ENCODE measurements at regions not wholly inside any gene's neighbourhood (a gene's known extent, or its start where the extent isn't known, plus 50 kb on each side); places are given as distances from the start of the nearest gene placed in this dataset.

DNA sequence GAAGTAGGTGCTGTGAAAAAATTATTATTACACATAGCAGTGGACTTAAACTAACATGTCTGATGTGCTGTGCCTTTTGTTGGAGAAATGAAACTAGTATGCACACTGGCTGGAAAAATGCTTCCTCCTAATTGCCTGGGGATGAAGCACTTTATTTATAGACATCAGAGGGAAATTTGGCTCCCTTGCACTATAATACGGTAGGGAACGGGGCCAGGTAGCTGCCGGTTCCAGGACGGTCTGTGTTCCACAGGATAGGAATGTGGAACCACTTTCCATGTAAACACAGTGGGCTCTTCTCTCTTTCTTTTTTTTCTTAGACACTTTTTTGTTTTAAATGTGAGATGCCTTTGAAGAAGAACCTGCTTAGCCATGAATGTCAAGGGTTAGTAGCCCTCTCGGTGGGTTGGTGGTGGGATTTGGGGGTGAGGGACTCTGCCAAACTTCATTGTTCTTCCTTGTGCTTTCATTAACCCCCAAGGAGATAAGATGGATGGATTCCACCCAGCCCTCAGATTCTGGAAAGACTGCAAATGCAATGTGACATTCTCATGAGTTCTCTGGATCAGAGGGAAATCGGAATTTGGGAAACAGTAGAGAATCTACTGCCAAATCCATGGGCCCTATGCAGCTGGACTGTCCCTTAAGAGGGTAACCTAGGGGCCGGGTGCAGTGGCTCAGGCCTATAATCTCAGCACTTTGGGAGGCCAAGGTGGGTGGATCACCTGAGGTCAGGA, 58.0 kb upstream of the GSC start:
- H3K4me3 Mint-ChIP-seq, result no peak overlapping the region
- H3K4me2 ChIP-seq, result no peak overlapping the region
- no peaks in the 10 kb centered on the region for H3K4me1 Mint-ChIP-seq
- H3K27ac Mint-ChIP-seq, result no peak overlapping the region
- H3K9ac ChIP-seq, result no peak overlapping the region
- H3K27me3 ChIP-seq, result no peaks in the 10 kb centered on the region
- peaks cover 9% of the 10 kb centered on the region for H3K9me3 Mint-ChIP-seq
- TF ChIP-seq EZH2phosphoT487 (IDR thresholded peaks at IDR 0.05) (no peak), EZH2 (IDR thresholded peaks at IDR 0.05) (no peak)
- TF ChIP-seq, protein P1, sequence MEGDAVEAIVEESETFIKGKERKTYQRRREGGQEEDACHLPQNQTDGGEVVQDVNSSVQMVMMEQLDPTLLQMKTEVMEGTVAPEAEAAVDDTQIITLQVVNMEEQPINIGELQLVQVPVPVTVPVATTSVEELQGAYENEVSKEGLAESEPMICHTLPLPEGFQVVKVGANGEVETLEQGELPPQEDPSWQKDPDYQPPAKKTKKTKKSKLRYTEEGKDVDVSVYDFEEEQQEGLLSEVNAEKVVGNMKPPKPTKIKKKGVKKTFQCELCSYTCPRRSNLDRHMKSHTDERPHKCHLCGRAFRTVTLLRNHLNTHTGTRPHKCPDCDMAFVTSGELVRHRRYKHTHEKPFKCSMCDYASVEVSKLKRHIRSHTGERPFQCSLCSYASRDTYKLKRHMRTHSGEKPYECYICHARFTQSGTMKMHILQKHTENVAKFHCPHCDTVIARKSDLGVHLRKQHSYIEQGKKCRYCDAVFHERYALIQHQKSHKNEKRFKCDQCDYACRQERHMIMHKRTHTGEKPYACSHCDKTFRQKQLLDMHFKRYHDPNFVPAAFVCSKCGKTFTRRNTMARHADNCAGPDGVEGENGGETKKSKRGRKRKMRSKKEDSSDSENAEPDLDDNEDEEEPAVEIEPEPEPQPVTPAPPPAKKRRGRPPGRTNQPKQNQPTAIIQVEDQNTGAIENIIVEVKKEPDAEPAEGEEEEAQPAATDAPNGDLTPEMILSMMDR (IDR thresholded peaks at IDR 0.05), result no peak
- H3K9me3 ChIP-seq (ENCODE audit: low read depth), result no peaks in the 10 kb centered on the region
- DNase-seq (ENCODE audit: low spot score), result no peak
- no peaks in the 10 kb centered on the region for H3K4me1 ChIP-seq
- H3K79me2 ChIP-seq (ENCODE audit: low read depth), result no peaks in the 10 kb centered on the region
- no peak overlapping the region for H2AFZ ChIP-seq (replicated peaks)
- H4K20me1 ChIP-seq (ENCODE audit: low read depth), result no peaks in the 10 kb centered on the region
- no peaks in the 10 kb centered on the region for H3F3A ChIP-seq (ENCODE audit: low read depth)
- H3K36me3 ChIP-seq, result no peaks in the 10 kb centered on the region
- H3K4me3 ChIP-seq, result no peak overlapping the region
- H3K27me3 Mint-ChIP-seq (ENCODE audit: insufficient read depth, low read depth), result peaks cover 4% of the 10 kb centered on the region
- no peak overlapping the region for H3K27ac ChIP-seq
- no peaks in the 10 kb centered on the region for H3K36me3 Mint-ChIP-seq

GRCh38 chr14:94826774-94827173, 56.9 kb upstream of the GSC start:
- Histone ChIP-seq H3K4me2 (no peak overlapping the region), H4K20me1 (ENCODE audit: low read depth) (no peaks in the 10 kb centered on the region), H3K36me3 (no peaks in the 10 kb centered on the region), H2AFZ (replicated peaks) (no peak overlapping the region), H3F3A (ENCODE audit: low read depth) (no peaks in the 10 kb centered on the region), H3K27me3 (no peaks in the 10 kb centered on the region), H3K9me3 (ENCODE audit: low read depth) (no peaks in the 10 kb centered on the region), H3K4me3 (no peak overlapping the region), H3K27ac (no peak overlapping the region), H3K4me1 (no peaks in the 10 kb centered on the region), H3K9ac (no peak overlapping the region), H3K79me2 (ENCODE audit: low read depth) (no peaks in the 10 kb centered on the region)
- no peaks in the 10 kb centered on the region for H3K4me1 Mint-ChIP-seq
- no peak for DNase-seq (ENCODE audit: low spot score)
- TF ChIP-seq EZH2phosphoT487 (IDR thresholded peaks at IDR 0.05) (no peak), EZH2 (IDR thresholded peaks at IDR 0.05) (no peak)
- TF ChIP-seq, protein P1 (IDR thresholded peaks at IDR 0.05), result no peak
- H3K4me3 Mint-ChIP-seq, result no peak overlapping the region
- no peaks in the 10 kb centered on the region for H3K36me3 Mint-ChIP-seq
- H3K9me3 Mint-ChIP-seq, result peaks cover 9% of the 10 kb centered on the region
- no peak overlapping the region for H3K27ac Mint-ChIP-seq
- H3K27me3 Mint-ChIP-seq (ENCODE audit: insufficient read depth, low read depth), result peaks cover 6% of the 10 kb centered on the region

GRCh38 chr14:94823556-94824341, 53.8 kb upstream of the GSC start:
- Histone ChIP-seq H4K20me1 (ENCODE audit: low read depth) (no peaks in the 10 kb centered on the region), H3K4me3 (no peak overlapping the region), H3K27ac (no peak overlapping the region), H3K9ac (no peak overlapping the region), H3K27me3 (no peaks in the 10 kb centered on the region), H3K4me2 (no peak overlapping the region), H3K9me3 (ENCODE audit: low read depth) (no peaks in the 10 kb centered on the region), H3K4me1 (no peaks in the 10 kb centered on the region), H3K36me3 (no peaks in the 10 kb centered on the region), H2AFZ (replicated peaks) (no peak overlapping the region), H3F3A (ENCODE audit: low read depth) (no peaks in the 10 kb centered on the region), H3K79me2 (ENCODE audit: low read depth) (no peaks in the 10 kb centered on the region)
- no peaks in the 10 kb centered on the region for H3K36me3 Mint-ChIP-seq
- no peaks in the 10 kb centered on the region for H3K4me1 Mint-ChIP-seq
- H3K27me3 Mint-ChIP-seq (ENCODE audit: insufficient read depth, low read depth), result peaks cover 6% of the 10 kb centered on the region
- H3K4me3 Mint-ChIP-seq, result no peak overlapping the region
- H3K27ac Mint-ChIP-seq, result no peak overlapping the region
- no peak for DNase-seq (ENCODE audit: low spot score)
- peaks cover 9% of the 10 kb centered on the region for H3K9me3 Mint-ChIP-seq
- TF ChIP-seq, protein P1 (IDR thresholded peaks at IDR 0.05), result no peak
- no peak for TF ChIP-seq EZH2phosphoT487 (IDR thresholded peaks at IDR 0.05)
- TF ChIP-seq EZH2 (IDR thresholded peaks at IDR 0.05), result no peak

Data from neural progenitor cell (in vitro differentiated cells).